ENCODE measurements at regions not wholly inside any gene's neighbourhood (a gene's known extent, or its start where the extent isn't known, plus 50 kb on each side); places are given as distances from the start of the nearest gene placed in this dataset.
A peak's percentile ranks its signal among the peaks of the same experiment; 100 is the strongest.
"Not testable (repeated sequence)": the region's sequence is repeated elsewhere in the genome, so short reads cannot be mapped to it uniquely, and the experiment has no call there.

- H3K27ac ChIP-seq, result peak overlapping the region; percentile 54 to 57
- no peak for TF ChIP-seq POLR2A (IDR thresholded peaks at IDR 0.05)
- TF ChIP-seq CTCF (IDR thresholded peaks at IDR 0.05), result no peak
- peak in 1 of 2 donors; percentile 27 for DNase-seq
Observed at GRCh38 chr3:15903759-15904720, 106.3 kb upstream of the ANKRD28 start.

GRCh38 chr3:15905041-15905440 is 107.3 kb upstream of the ANKRD28 start:
- H3K27ac ChIP-seq, result no peak overlapping the region
- no peak overlapping the region for H3K4me3 ChIP-seq
- no peaks in the 10 kb centered on the region for H3K4me1 ChIP-seq
- no peak for DNase-seq
- TF ChIP-seq CTCF (IDR thresholded peaks at IDR 0.05) (no peak), POLR2A (IDR thresholded peaks at IDR 0.05) (no peak)
- intact Hi-C loops (cut with DNase I; ENCODE audit: low total_unique reads), result no loop called here
- H3K36me3 ChIP-seq, result no peaks in the 10 kb centered on the region
- H3K9me3 ChIP-seq, result no peaks in the 10 kb centered on the region
- no peaks in the 10 kb centered on the region for H3K27me3 ChIP-seq

More at GRCh38 chr3:15903759-15904720, 106.3 kb upstream of the ANKRD28 start:
- Histone ChIP-seq H3K4me3 (no peak overlapping the region), H3K9me3 (no peaks in the 10 kb centered on the region), H3K36me3 (no peaks in the 10 kb centered on the region), H3K4me1 (no peaks in the 10 kb centered on the region), H3K27me3 (no peaks in the 10 kb centered on the region)
- intact Hi-C loops (cut with DNase I; ENCODE audit: low total_unique reads), result no loop called here

- DNase-seq; H3K27ac ChIP-seq; H3K9me3 ChIP-seq; H3K4me1 ChIP-seq; intact Hi-C loops (cut with DNase I; ENCODE audit: low total_unique reads); H3K27me3 ChIP-seq; H3K4me3 ChIP-seq; H3K36me3 ChIP-seq: not testable (repeated sequence)
Observed at GRCh38 chr3:15907403-15907802, 109.6 kb upstream of the ANKRD28 start.

GRCh38 chr3:15918988-15919387 is 121.2 kb upstream of the ANKRD28 start:
- TF ChIP-seq POLR2A (IDR thresholded peaks at IDR 0.05) (no peak), CTCF (IDR thresholded peaks at IDR 0.05) (no peak)
- Histone ChIP-seq H3K4me1 (no peaks in the 10 kb centered on the region), H3K27ac (no peak overlapping the region), H3K9me3 (no peaks in the 10 kb centered on the region), H3K27me3 (no peaks in the 10 kb centered on the region), H3K4me3 (no peak overlapping the region), H3K36me3 (no peaks in the 10 kb centered on the region)
- DNase-seq, result no peak
- intact Hi-C loops (cut with DNase I; ENCODE audit: low total_unique reads), result no loop called here

- no peaks in the 10 kb centered on the region for H3K27me3 ChIP-seq
- DNase-seq, result no peak
- TF ChIP-seq POLR2A (IDR thresholded peaks at IDR 0.05) (no peak), CTCF (IDR thresholded peaks at IDR 0.05) (no peak)
- H3K4me1 ChIP-seq, result no peaks in the 10 kb centered on the region
- no peaks in the 10 kb centered on the region for H3K9me3 ChIP-seq
- H3K36me3 ChIP-seq, result no peaks in the 10 kb centered on the region
- no peak overlapping the region for H3K27ac ChIP-seq
- intact Hi-C loops (cut with DNase I; ENCODE audit: low total_unique reads), result no loop called here
- no peak overlapping the region for H3K4me3 ChIP-seq
Observed at GRCh38 chr3:15919971-15920370, 122.2 kb upstream of the ANKRD28 start.

Data from uterus (tissue), 3 donors.